Activated CD4-positive, alpha-beta T cell treated with anti-CD3 and anti-CD28 coated beads for 36 hours (primary cell): ENCODE measurements at regions not wholly inside any gene's neighbourhood (a gene's known extent, or its start where the extent isn't known, plus 50 kb on each side); places are given as distances from the start of the nearest gene placed in this dataset.
"Not testable (repeated sequence)": the region's sequence is repeated elsewhere in the genome, so short reads cannot be mapped to it uniquely, and the experiment has no call there.

ENCODE experiments used
- ATAC-seq: fragments of 200-7000 bp; cut with Tn5 transposase; one replicate; pipeline ENCODE4 v1.10.0; 2021; ENCODE audit warnings: mild to moderate bottlenecking, moderate library complexity
- CTCF ChIA-PET: fragments of 350-600 bp; sonication (Branson Sonifier 250); formaldehyde crosslinking; loops from one replicate; lab custom pipeline; 2021; ENCODE audit warnings: antibody characterized with exemption; lab: Charles Lee
- POLR2A ChIA-PET: fragments of 350-600 bp; sonication (Branson Sonifier 250); formaldehyde crosslinking; loops from one replicate; lab custom pipeline; 2021; ENCODE audit warnings: antibody characterized with exemption, inconsistent platforms; lab: Charles Lee
- DNase-seq: peaks from one replicate; pipeline ENCODE4 v3.0.0-alpha.2; 2020
- H3K27ac Mint-ChIP-seq: one replicate; pipeline ENCODE4 v1.8.0; 2021; ENCODE audit warnings: mixed read lengths
- H3K27me3 Mint-ChIP-seq: one replicate; pipeline ENCODE4 v1.8.0; 2021; ENCODE audit warnings: mixed read lengths
- H3K36me3 Mint-ChIP-seq: one replicate; pipeline ENCODE4 v1.8.0; 2021; ENCODE audit warnings: low read depth, mixed read lengths
- H3K4me1 Mint-ChIP-seq: one replicate; pipeline ENCODE4 v1.8.0; 2021; ENCODE audit warnings: mixed read lengths
- H3K4me3 Mint-ChIP-seq: one replicate; pipeline ENCODE4 v1.8.0; 2021; ENCODE audit warnings: mild to moderate bottlenecking, moderate library complexity, mixed read lengths
- H3K9me3 Mint-ChIP-seq: one replicate; pipeline ENCODE4 v1.8.0; 2021; ENCODE audit warnings: low read depth, mixed read lengths
- intact Hi-C, 2 experiments: fragments of 100-400 bp; cut with DNase I in 1 of 2; cut with micrococcal nuclease in 1 of 2; formaldehyde crosslinking; loops; one replicate each; pipeline versions ENCODE4 v1.14.2 to v1.15.1; 2022 to 2024; cut with DNase I, micrococcal nuclease

- DNase-seq (no peak), ATAC-seq (no peak)
- CTCF ChIA-PET, result no interaction called here
- H3K27ac Mint-ChIP-seq, result no peak overlapping the region
- no peak overlapping the region for H3K4me3 Mint-ChIP-seq
- peaks cover 2% of the 10 kb centered on the region for H3K9me3 Mint-ChIP-seq
- no peaks in the 10 kb centered on the region for H3K4me1 Mint-ChIP-seq
- no peaks in the 10 kb centered on the region for H3K27me3 Mint-ChIP-seq
- H3K36me3 Mint-ChIP-seq, result no peaks in the 10 kb centered on the region
- intact Hi-C loops, result no loop called here
- POLR2A ChIA-PET, result no interaction called here
Measured at GRCh38 chr5:33118761-33119415, 321.9 kb upstream of the TARS1 start.

- no peaks in the 10 kb centered on the region for H3K27me3 Mint-ChIP-seq
- H3K4me1 Mint-ChIP-seq, result no peaks in the 10 kb centered on the region
- intact Hi-C loops, result no loop called here
- DNase-seq (no peak), ATAC-seq (no peak)
- no peaks in the 10 kb centered on the region for H3K36me3 Mint-ChIP-seq
- ChIA-PET POLR2A (no interaction called here), CTCF (no interaction called here)
- peaks cover 2% of the 10 kb centered on the region for H3K9me3 Mint-ChIP-seq
- H3K4me3 Mint-ChIP-seq, result no peak overlapping the region
- no peak overlapping the region for H3K27ac Mint-ChIP-seq
Measured at GRCh38 chr5:33120671-33121070, 320.1 kb upstream of the TARS1 start.

- Mint-ChIP-seq H3K36me3 (peaks cover 4% of the 10 kb centered on the region), H3K4me1 (no peaks in the 10 kb centered on the region), H3K27me3 (no peaks in the 10 kb centered on the region), H3K9me3 (peaks cover 27% of the 10 kb centered on the region), H3K4me3 (no peak overlapping the region), H3K27ac (no peak overlapping the region)
- ATAC-seq (no peak), DNase-seq (no peak)
- POLR2A ChIA-PET, result no interaction called here
- intact Hi-C loops, result no loop called here
- CTCF ChIA-PET, result no interaction called here
Measured at GRCh38 chr5:33129309-33129708, 311.5 kb upstream of the TARS1 start.

GRCh38 chr5:33136785-33137184, 304.0 kb upstream of the TARS1 start:
- H3K27ac Mint-ChIP-seq, result no peak overlapping the region
- H3K27me3 Mint-ChIP-seq, result no peaks in the 10 kb centered on the region
- DNase-seq (no peak), ATAC-seq (no peak)
- ChIA-PET CTCF (no interaction called here), POLR2A (no interaction called here)
- no peaks in the 10 kb centered on the region for H3K4me1 Mint-ChIP-seq
- H3K36me3 Mint-ChIP-seq, result no peaks in the 10 kb centered on the region
- peaks cover 25% of the 10 kb centered on the region for H3K9me3 Mint-ChIP-seq
- intact Hi-C loops, result no loop called here
- no peak overlapping the region for H3K4me3 Mint-ChIP-seq

GRCh38 chr5:33138145-33138544, 302.6 kb upstream of the TARS1 start:
- ATAC-seq, H3K36me3 Mint-ChIP-seq, intact Hi-C loops, H3K4me1 Mint-ChIP-seq, POLR2A ChIA-PET, H3K27ac Mint-ChIP-seq, H3K27me3 Mint-ChIP-seq, DNase-seq, H3K4me3 Mint-ChIP-seq: not testable (repeated sequence)
- CTCF ChIA-PET, result interaction anchor here (0.6 kb wide), 1 partner anchor 16 kb away, joined by 3 read pairs; no protein-coding TSS in a partner anchor
- H3K9me3 Mint-ChIP-seq, result peaks cover 18% of the 10 kb centered on the region

- Mint-ChIP-seq H3K4me1 (no peaks in the 10 kb centered on the region), H3K4me3 (no peak overlapping the region), H3K27me3 (no peaks in the 10 kb centered on the region), H3K36me3 (no peaks in the 10 kb centered on the region), H3K27ac (no peak overlapping the region), H3K9me3 (peaks cover 9% of the 10 kb centered on the region)
- DNase-seq (no peak), ATAC-seq (no peak)
- ChIA-PET POLR2A (no interaction called here), CTCF (interaction anchor here (0.7 kb wide), 1 partner anchor 8 kb away, joined by 4 read pairs; no protein-coding TSS in a partner anchor)
- intact Hi-C loops, result no loop called here
Measured at GRCh38 chr5:33143405-33144123, 297.2 kb upstream of the TARS1 start.

- H3K27me3 Mint-ChIP-seq, result no peaks in the 10 kb centered on the region
- DNase-seq, result no peak
Measured at GRCh38 chr5:33146881-33147280, 293.9 kb upstream of the TARS1 start.

GRCh38 chr5:33148076-33148513, 292.7 kb upstream of the TARS1 start:
- intact Hi-C loops, result no loop called here
- ATAC-seq (no peak), DNase-seq (no peak)
- Mint-ChIP-seq H3K4me3 (no peak overlapping the region), H3K36me3 (no peaks in the 10 kb centered on the region), H3K27me3 (no peaks in the 10 kb centered on the region), H3K9me3 (peaks cover 2% of the 10 kb centered on the region), H3K27ac (no peak overlapping the region), H3K4me1 (no peaks in the 10 kb centered on the region)
- ChIA-PET POLR2A (no interaction called here), CTCF (no interaction called here)

More at GRCh38 chr5:33146881-33147280, 293.9 kb upstream of the TARS1 start:
- Mint-ChIP-seq H3K4me1 (no peaks in the 10 kb centered on the region), H3K36me3 (no peaks in the 10 kb centered on the region), H3K27ac (no peak overlapping the region), H3K9me3 (peaks cover 2% of the 10 kb centered on the region), H3K4me3 (no peak overlapping the region)
- ATAC-seq, result no peak
- POLR2A ChIA-PET, result interaction anchor here (0.6 kb wide), 1 partner anchor 1808 kb away, joined by 3 read pairs; no protein-coding TSS in a partner anchor
- intact Hi-C loops, result no loop called here
- CTCF ChIA-PET, result no interaction called here

- no peaks in the 10 kb centered on the region for H3K27me3 Mint-ChIP-seq
- H3K36me3 Mint-ChIP-seq, result no peaks in the 10 kb centered on the region
- DNase-seq (no peak), ATAC-seq (no peak)
- ChIA-PET POLR2A (no interaction called here), CTCF (interaction anchor here (0.7 to 1.3 kb wide), 2 partner anchors 16 to 30 kb away, joined by 3 to 4 read pairs; no protein-coding TSS in a partner anchor)
- intact Hi-C loops, result no loop called here
- H3K27ac Mint-ChIP-seq, result no peak overlapping the region
- H3K9me3 Mint-ChIP-seq, result peaks cover 4% of the 10 kb centered on the region
- no peaks in the 10 kb centered on the region for H3K4me1 Mint-ChIP-seq
- no peak overlapping the region for H3K4me3 Mint-ChIP-seq
Measured at GRCh38 chr5:33153372-33153771, 287.4 kb upstream of the TARS1 start.

GRCh38 chr5:33153831-33154230, 286.9 kb upstream of the TARS1 start:
- ChIA-PET POLR2A (no interaction called here), CTCF (interaction anchor here (0.7 to 1.3 kb wide), 2 partner anchors 16 to 30 kb away, joined by 3 to 4 read pairs; no protein-coding TSS in a partner anchor)
- intact Hi-C loops, result no loop called here
- Mint-ChIP-seq H3K4me3 (no peak overlapping the region), H3K9me3 (peaks cover 6% of the 10 kb centered on the region), H3K4me1 (no peaks in the 10 kb centered on the region), H3K27me3 (no peaks in the 10 kb centered on the region), H3K27ac (no peak overlapping the region), H3K36me3 (no peaks in the 10 kb centered on the region)
- no peak for DNase-seq
- ATAC-seq, result no peak

- ChIA-PET POLR2A (no interaction called here), CTCF (no interaction called here)
- H3K9me3 Mint-ChIP-seq, result peaks cover 6% of the 10 kb centered on the region
- H3K27ac Mint-ChIP-seq, result no peak overlapping the region
- no peaks in the 10 kb centered on the region for H3K36me3 Mint-ChIP-seq
- DNase-seq (no peak), ATAC-seq (no peak)
- no peak overlapping the region for H3K4me3 Mint-ChIP-seq
- intact Hi-C loops, result no loop called here
- no peaks in the 10 kb centered on the region for H3K27me3 Mint-ChIP-seq
- no peaks in the 10 kb centered on the region for H3K4me1 Mint-ChIP-seq
Measured at GRCh38 chr5:33160871-33161270, 279.9 kb upstream of the TARS1 start.

- intact Hi-C loops, result no loop called here
Measured at GRCh38 chr5:33161421-33161820, 279.3 kb upstream of the TARS1 start.

More at GRCh38 chr5:33161421-33161820, 279.3 kb upstream of the TARS1 start:
- ATAC-seq (no peak), DNase-seq (no peak)
- Mint-ChIP-seq H3K9me3 (peaks cover 6% of the 10 kb centered on the region), H3K36me3 (no peaks in the 10 kb centered on the region), H3K4me3 (no peak overlapping the region), H3K27ac (no peak overlapping the region), H3K4me1 (no peaks in the 10 kb centered on the region), H3K27me3 (no peaks in the 10 kb centered on the region)
- POLR2A ChIA-PET, result no interaction called here
- CTCF ChIA-PET, result interaction anchor here (0.8 kb wide), 1 partner anchor 51 kb away, joined by 3 read pairs; no protein-coding TSS in a partner anchor
